Body of pancreas (tissue), 4 donors: ENCODE measurements at regions not wholly inside any gene's neighbourhood (a gene's known extent, or its start where the extent isn't known, plus 50 kb on each side); places are given as distances from the start of the nearest gene placed in this dataset.

Experiments used
- ATAC-seq: fragments of 150-250 bp; one replicate; pipeline ENCODE4 v1.9.1; 2016
- DNase-seq, 4 donors: peaks; one replicate each; pipeline ENCODE4 v3.0.0-alpha.2; 2019
- H3K27ac ChIP-seq, 4 donors: fragments of 200-600 bp; sonication (generic); 1 replicate in 3 of 4; 2 replicates in 1 of 4; pipeline versions ENCODE4 v1.5.1 to v1.6.1; 2016 to 2019; ENCODE audit warnings: mild to moderate bottlenecking in 1 of 4, mixed read lengths in 1 of 4, moderate library complexity in 1 of 4
- H3K27me3 ChIP-seq, 2 donors: fragments of 200-600 bp; sonication (generic); one replicate each; pipeline ENCODE4 v1.6.0; 2016; ENCODE audit warnings: mild to moderate bottlenecking in 1 of 2
- H3K36me3 ChIP-seq, 2 donors: fragments of 200-600 bp; sonication (generic); replicated peaks in 1 of 2; 2 replicates each; pipeline ENCODE4 v1.5.1; 2016; ENCODE audit warnings: low read depth in 2 of 2; ENCODE audit not compliant: insufficient read depth in 1 of 2
- H3K4me1 ChIP-seq: fragments of 200-600 bp; sonication (generic); one replicate; pipeline ENCODE4 v1.6.0; 2016
- H3K4me3 ChIP-seq, 2 donors: fragments of 200-600 bp; sonication (generic); 1 replicate in 1 of 2; 2 replicates in 1 of 2; pipeline ENCODE4 v1.5.1; 2016 to 2019
- H3K9me3 ChIP-seq, 3 donors: fragments of 200-600 bp; sonication (generic); 1 replicate in 2 of 3; 2 replicates in 1 of 3; pipeline ENCODE4 v1.5.1; 2016
- POLR2A ChIP-seq, 3 donors: fragments of 450-650 bp; IDR thresholded peaks; one replicate each; pipeline ENCODE4 v1.6.1; 2016; ENCODE audit warnings: antibody characterized with exemption in 3 of 3, mild to moderate bottlenecking in 2 of 3
- WGBS, 2 donors: methylation state at CpG; one replicate each; pipeline ENCODE4 v1.1.5; 2017; 5-methylcytosine and 5-hydroxymethylcytosine counted together
- intact Hi-C: fragments of 100-400 bp; cut with DNase I; formaldehyde crosslinking; loops from one replicate; pipeline ENCODE4 v1.15.1; 2023
- TF ChIP-seq, protein P1 (sequence below), 7 experiments: fragments of 450-650 bp in 4 of 7; fragments of 200-600 bp in 3 of 7; sonication (generic) in 3 of 7; IDR thresholded peaks; one replicate each; pipeline ENCODE4 v1.5.1; 2016 to 2019; ENCODE audit warnings: antibody characterized with exemption in 7 of 7

DNA sequence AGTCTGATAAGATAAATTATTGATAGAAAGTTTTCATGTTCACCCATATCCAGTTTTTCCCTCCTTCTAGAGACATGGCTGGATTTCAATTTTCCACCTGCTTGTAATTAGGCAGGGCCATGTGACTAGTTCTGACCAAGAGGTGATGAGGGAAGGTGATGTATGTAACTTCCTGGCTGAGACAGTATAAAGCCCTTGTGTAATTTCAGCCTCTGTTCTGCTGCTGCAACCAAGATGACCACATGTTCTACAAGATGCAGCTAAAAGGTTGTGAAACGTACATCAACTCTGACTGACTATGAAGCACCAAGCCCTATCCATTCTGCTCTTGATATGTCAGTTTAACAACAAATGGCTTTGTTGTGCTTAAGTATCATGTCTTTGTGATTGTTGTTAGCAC is 376.5 kb upstream of the DAB2 start:
- WGBS, 2 donors, result 81 to 87% methylated on average over 1 of the region's 1 CpG
- no peak overlapping the region for H3K4me3 ChIP-seq
- H3K27me3 ChIP-seq, result no peaks in the 10 kb centered on the region
- peaks cover 8% of the 10 kb centered on the region for H3K4me1 ChIP-seq
- TF ChIP-seq, protein P1, sequence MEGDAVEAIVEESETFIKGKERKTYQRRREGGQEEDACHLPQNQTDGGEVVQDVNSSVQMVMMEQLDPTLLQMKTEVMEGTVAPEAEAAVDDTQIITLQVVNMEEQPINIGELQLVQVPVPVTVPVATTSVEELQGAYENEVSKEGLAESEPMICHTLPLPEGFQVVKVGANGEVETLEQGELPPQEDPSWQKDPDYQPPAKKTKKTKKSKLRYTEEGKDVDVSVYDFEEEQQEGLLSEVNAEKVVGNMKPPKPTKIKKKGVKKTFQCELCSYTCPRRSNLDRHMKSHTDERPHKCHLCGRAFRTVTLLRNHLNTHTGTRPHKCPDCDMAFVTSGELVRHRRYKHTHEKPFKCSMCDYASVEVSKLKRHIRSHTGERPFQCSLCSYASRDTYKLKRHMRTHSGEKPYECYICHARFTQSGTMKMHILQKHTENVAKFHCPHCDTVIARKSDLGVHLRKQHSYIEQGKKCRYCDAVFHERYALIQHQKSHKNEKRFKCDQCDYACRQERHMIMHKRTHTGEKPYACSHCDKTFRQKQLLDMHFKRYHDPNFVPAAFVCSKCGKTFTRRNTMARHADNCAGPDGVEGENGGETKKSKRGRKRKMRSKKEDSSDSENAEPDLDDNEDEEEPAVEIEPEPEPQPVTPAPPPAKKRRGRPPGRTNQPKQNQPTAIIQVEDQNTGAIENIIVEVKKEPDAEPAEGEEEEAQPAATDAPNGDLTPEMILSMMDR (IDR thresholded peaks at IDR 0.05), result no peak
- no peak for TF ChIP-seq POLR2A (IDR thresholded peaks at IDR 0.05)
- no peaks in the 10 kb centered on the region for H3K36me3 ChIP-seq
- H3K9me3 ChIP-seq, result no peaks in the 10 kb centered on the region
- DNase-seq (no peak), ATAC-seq (no peak)
- H3K27ac ChIP-seq, result no peak overlapping the region
- intact Hi-C loops, result no loop called here

- Histone ChIP-seq H3K9me3 (no peaks in the 10 kb centered on the region), H3K4me1 (peaks cover 8% of the 10 kb centered on the region), H3K4me3 (no peak overlapping the region), H3K27ac (no peak overlapping the region), H3K36me3 (no peaks in the 10 kb centered on the region), H3K27me3 (no peaks in the 10 kb centered on the region)
- intact Hi-C loops, result no loop called here
- WGBS, 2 donors, result 74 to 80% methylated on average over 3 of the region's 3 CpGs
- no peak for TF ChIP-seq POLR2A (IDR thresholded peaks at IDR 0.05)
- TF ChIP-seq, protein P1 (IDR thresholded peaks at IDR 0.05), result no peak
- DNase-seq (no peak), ATAC-seq (no peak)
Measured at GRCh38 chr5:39800042-39800601, 375.3 kb upstream of the DAB2 start.

- Histone ChIP-seq H3K4me1 (peaks cover 8% of the 10 kb centered on the region), H3K27me3 (no peaks in the 10 kb centered on the region), H3K9me3 (no peaks in the 10 kb centered on the region), H3K4me3 (no peak overlapping the region), H3K27ac (no peak overlapping the region), H3K36me3 (no peaks in the 10 kb centered on the region)
- intact Hi-C loops, result no loop called here
- 29 to 36% methylated on average over 2 of the region's 2 CpGs for WGBS, 2 donors
- no peak for TF ChIP-seq POLR2A (IDR thresholded peaks at IDR 0.05)
- TF ChIP-seq, protein P1 (IDR thresholded peaks at IDR 0.05), result no peak
- ATAC-seq (no peak), DNase-seq (no peak)
Measured at GRCh38 chr5:39799242-39799641, 374.5 kb upstream of the DAB2 start.

GRCh38 chr5:39794513-39795210 is 369.9 kb upstream of the DAB2 start:
- WGBS, 2 donors, result 57 to 58% methylated on average over 5 of the region's 5 CpGs
- no peak for DNase-seq
- H3K4me3 ChIP-seq, result no peak overlapping the region

More at GRCh38 chr5:39794513-39795210, 369.9 kb upstream of the DAB2 start:
- TF ChIP-seq, protein P1 (IDR thresholded peaks at IDR 0.05), result no peak
- Histone ChIP-seq H3K27me3 (no peaks in the 10 kb centered on the region), H3K9me3 (no peaks in the 10 kb centered on the region), H3K36me3 (no peaks in the 10 kb centered on the region), H3K27ac (no peak overlapping the region), H3K4me1 (peaks cover 8% of the 10 kb centered on the region)
- no peak for ATAC-seq
- intact Hi-C loops, result no loop called here
